Muscle layer of duodenum (tissue), 2 donors: ENCODE measurements at regions not wholly inside any gene's neighbourhood (a gene's known extent, or its start where the extent isn't known, plus 50 kb on each side); places are given as distances from the start of the nearest gene placed in this dataset.

Experiments
- H3K27ac ChIP-seq: one replicate; pipeline ENCODE4 v1.7.0; 2013; ENCODE audit warnings: mild to moderate bottlenecking, low read length
- H3K27me3 ChIP-seq: one replicate; pipeline ENCODE4 v1.7.0; 2013; ENCODE audit warnings: low read depth, mild to moderate bottlenecking, control low read depth, low read length
- H3K36me3 ChIP-seq, 2 donors: one replicate each; pipeline ENCODE4 v1.7.0; 2013; ENCODE audit warnings: low read length in 2 of 2, control low read depth in 1 of 2, mild to moderate bottlenecking in 1 of 2; ENCODE audit not compliant: insufficient read depth in 2 of 2, control insufficient read depth in 1 of 2
- H3K4me1 ChIP-seq, 2 donors: one replicate each; pipeline ENCODE4 v1.7.0; 2013; ENCODE audit warnings: low read length in 2 of 2, mild to moderate bottlenecking in 2 of 2, control low read depth in 1 of 2, moderate library complexity in 1 of 2; ENCODE audit not compliant: insufficient read depth in 2 of 2, control insufficient read depth in 1 of 2
- H3K4me3 ChIP-seq, 2 donors: one replicate each; pipeline ENCODE4 v1.7.0; 2013; ENCODE audit warnings: low read length in 2 of 2, low read depth in 1 of 2, mild to moderate bottlenecking in 1 of 2
- H3K9me3 ChIP-seq, 2 donors: one replicate each; pipeline ENCODE4 v1.7.0; 2013; ENCODE audit warnings: low read length in 2 of 2, control low read depth in 1 of 2, mild to moderate bottlenecking in 1 of 2; ENCODE audit not compliant: control insufficient read depth in 1 of 2
- donor health status: healthy.

DNA sequence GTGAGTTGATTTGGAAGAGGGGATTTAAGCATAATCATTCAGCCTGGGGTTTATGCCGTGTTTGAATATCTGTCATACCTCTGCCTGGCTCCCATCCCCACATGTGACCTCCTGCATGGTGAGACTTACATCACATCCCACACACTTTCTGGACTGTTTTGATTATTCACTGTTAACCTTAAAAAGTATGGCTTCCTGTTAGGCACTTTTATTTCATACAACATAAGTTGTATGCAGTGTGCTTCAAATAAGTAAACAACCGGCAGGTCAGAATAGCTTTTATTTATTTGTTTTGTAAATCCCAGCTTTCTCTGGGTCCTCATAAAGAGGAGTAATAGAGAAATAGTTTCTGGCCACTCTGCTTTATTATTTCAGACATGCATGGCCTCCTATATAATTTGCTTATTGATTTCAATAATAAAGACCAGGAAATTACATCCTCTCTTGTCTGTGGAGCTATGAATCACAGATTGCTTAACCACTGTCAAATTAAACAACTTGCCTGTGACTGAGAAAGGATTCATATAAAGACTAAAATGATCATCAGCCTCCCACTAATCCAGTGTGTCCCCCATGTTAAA lies 376.8 kb upstream of the ZFP42 start:
- Histone ChIP-seq H3K9me3 (peaks cover 0 to under 1% of the 10 kb centered on the region in 2 donors), H3K4me1 (no peaks in the 10 kb centered on the region), H3K4me3 (no peak overlapping the region), H3K36me3 (no peaks in the 10 kb centered on the region), H3K27ac (no peak overlapping the region), H3K27me3 (no peaks in the 10 kb centered on the region)

GRCh38 chr4:187619319-187619718 lies 376.3 kb upstream of the ZFP42 start:
- Histone ChIP-seq H3K4me3 (no peak overlapping the region), H3K27me3 (no peaks in the 10 kb centered on the region), H3K9me3 (peaks cover 0 to 4% of the 10 kb centered on the region in 2 donors), H3K27ac (no peak overlapping the region), H3K4me1 (no peaks in the 10 kb centered on the region), H3K36me3 (no peaks in the 10 kb centered on the region)

DNA sequence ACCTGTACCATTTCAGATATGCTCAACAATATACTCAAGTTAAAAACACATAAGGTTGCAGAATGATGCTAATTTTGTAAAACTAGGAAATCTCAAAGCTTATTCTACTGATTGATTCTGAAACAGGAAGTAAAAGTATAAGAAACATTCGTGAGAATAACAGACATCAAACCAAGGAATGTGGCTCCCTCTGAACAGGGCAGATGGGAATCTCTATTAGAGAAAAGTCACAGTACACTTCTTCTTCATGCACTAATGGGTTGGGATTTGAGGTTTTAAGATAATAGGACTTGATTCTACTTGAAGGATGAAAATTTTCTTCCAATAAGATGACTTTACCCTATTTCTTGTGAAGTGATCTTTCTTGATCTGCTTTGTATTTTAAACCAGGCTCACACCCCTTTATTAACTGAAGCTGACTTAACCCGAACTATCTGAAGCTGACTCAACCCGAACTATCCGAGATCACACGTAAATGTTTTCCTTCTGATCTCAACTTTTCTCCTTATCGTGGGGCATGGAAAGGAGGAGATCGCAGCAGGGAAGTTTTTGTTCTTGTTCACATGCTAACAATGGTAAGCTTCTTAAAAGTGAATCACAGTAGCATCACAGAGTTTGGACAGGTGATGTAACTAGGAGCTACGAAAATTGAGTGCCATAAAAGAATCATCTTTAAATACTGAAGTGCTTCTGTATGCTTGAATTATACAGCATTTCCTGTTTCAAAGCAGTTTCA lies 363.1 kb upstream of the ZFP42 start:
- no peaks in the 10 kb centered on the region for H3K36me3 ChIP-seq
- no peaks in the 10 kb centered on the region for H3K27me3 ChIP-seq
- H3K27ac ChIP-seq: no peak overlapping the region

GRCh38 chr4:187633245-187633644 lies 362.3 kb upstream of the ZFP42 start:
- Histone ChIP-seq H3K27me3 (no peaks in the 10 kb centered on the region), H3K9me3 (no peaks in the 10 kb centered on the region), H3K27ac (no peak overlapping the region), H3K4me1 (no peaks in the 10 kb centered on the region), H3K36me3 (no peaks in the 10 kb centered on the region), H3K4me3 (no peak overlapping the region)

More for the DNA sequence above, 363.1 kb upstream of the ZFP42 start:
- Histone ChIP-seq H3K9me3 (no peaks in the 10 kb centered on the region), H3K4me3 (no peak overlapping the region), H3K4me1 (no peaks in the 10 kb centered on the region)

- no peak overlapping the region for H3K4me3 ChIP-seq
- no peaks in the 10 kb centered on the region for H3K36me3 ChIP-seq
- H3K27ac ChIP-seq: no peak overlapping the region
- H3K27me3 ChIP-seq: no peaks in the 10 kb centered on the region
- no peaks in the 10 kb centered on the region for H3K4me1 ChIP-seq
- peaks cover 0 to 6% of the 10 kb centered on the region in 2 donors for H3K9me3 ChIP-seq
Measured at GRCh38 chr4:187656959-187657358, 338.6 kb upstream of the ZFP42 start.

DNA sequence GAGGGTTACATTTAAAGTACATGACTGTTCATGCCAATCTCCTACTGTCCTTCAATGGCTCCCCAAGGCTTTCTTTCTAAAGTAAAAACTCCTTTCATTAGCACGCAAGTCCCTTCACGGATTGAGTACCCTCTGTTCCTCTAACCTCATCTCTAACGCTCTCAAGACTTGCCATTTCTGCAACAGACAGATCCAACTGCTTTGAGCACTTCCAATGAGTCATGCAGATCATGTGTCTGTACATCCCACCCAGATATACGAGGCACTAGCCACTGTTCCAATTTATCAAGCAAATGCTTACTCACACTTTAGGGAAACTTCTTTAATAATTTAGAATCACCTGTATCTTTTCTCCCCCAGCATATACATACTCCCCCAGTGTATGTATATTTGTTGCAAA lies 332.5 kb upstream of the ZFP42 start:
- H3K27ac ChIP-seq: no peak overlapping the region
- H3K27me3 ChIP-seq: no peaks in the 10 kb centered on the region
- no peak overlapping the region for H3K4me3 ChIP-seq
- H3K9me3 ChIP-seq: peaks cover 0 to 6% of the 10 kb centered on the region in 2 donors
- H3K4me1 ChIP-seq: no peaks in the 10 kb centered on the region
- no peaks in the 10 kb centered on the region for H3K36me3 ChIP-seq

GRCh38 chr4:187664011-187664410 lies 331.6 kb upstream of the ZFP42 start:
- Histone ChIP-seq H3K36me3 (no peaks in the 10 kb centered on the region), H3K9me3 (peaks cover 0 to 6% of the 10 kb centered on the region in 2 donors), H3K4me1 (no peaks in the 10 kb centered on the region), H3K27me3 (no peaks in the 10 kb centered on the region), H3K27ac (no peak overlapping the region), H3K4me3 (no peak overlapping the region)

DNA sequence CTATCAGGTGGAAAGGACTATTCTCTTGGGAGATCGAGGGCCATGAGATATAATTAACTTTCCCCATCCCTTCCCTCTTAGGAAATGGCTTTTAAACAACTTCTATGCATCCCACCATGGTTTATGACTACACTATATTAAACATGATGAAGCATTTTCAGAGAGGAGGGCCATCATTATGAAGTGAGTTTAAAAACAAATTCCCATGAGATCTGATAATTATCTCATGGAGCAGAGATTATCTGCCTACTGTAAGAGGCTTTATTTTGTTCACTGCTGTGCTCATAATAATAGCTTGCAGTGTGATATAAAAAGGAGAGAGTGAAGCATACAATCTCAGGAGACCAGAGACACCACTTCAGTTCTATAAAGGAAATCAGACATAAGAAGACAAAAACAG lies 330.5 kb upstream of the ZFP42 start:
- H3K27me3 ChIP-seq: no peaks in the 10 kb centered on the region
- H3K27ac ChIP-seq: no peak overlapping the region
- no peak overlapping the region for H3K4me3 ChIP-seq
- peaks cover 0 to 6% of the 10 kb centered on the region in 2 donors for H3K9me3 ChIP-seq
- H3K36me3 ChIP-seq: no peaks in the 10 kb centered on the region
- no peaks in the 10 kb centered on the region for H3K4me1 ChIP-seq

- no peaks in the 10 kb centered on the region for H3K27me3 ChIP-seq
- no peaks in the 10 kb centered on the region for H3K36me3 ChIP-seq
- H3K9me3 ChIP-seq: peaks cover 0 to 4% of the 10 kb centered on the region in 2 donors
- no peaks in the 10 kb centered on the region for H3K4me1 ChIP-seq
- no peak overlapping the region for H3K27ac ChIP-seq
- no peak overlapping the region for H3K4me3 ChIP-seq
Measured at GRCh38 chr4:187666034-187666433, 329.5 kb upstream of the ZFP42 start.

DNA sequence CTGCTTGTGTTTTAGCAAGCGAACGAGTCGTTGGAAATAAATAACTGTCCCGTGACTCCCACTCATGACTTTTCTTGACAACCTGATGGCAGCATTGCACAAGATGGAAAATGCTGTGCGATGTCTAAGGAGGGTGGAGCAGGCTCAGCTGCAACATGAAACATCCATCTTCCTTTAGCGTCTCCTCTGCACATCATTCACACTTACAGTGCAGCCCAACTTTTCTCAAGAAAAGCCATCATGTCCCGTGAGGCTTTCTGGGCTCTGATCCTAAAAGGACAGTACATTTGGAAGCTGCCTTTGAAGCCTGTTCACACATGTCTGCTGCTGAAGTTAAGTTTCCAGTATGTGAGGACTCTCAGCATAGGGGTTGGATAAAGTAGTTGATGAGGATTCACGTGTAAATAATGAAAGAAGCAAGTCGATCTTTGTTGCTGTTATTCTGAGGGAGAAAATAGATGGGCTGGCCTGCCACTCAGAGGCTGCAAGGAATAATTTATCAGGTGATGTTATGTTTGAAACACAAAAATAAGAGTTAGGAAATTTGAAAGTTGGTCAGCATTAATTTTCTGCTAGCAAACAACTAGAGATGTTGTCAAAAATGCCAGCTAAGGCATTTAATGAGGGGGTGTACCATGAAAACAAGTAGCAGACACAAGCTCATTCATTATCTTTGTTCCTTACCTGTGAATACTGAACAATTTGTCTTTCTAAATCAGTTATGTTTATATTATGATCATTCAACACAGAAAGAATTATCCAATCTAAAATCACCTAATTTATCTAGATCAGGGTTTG lies 328.7 kb upstream of the ZFP42 start:
- no peaks in the 10 kb centered on the region for H3K27me3 ChIP-seq
- no peaks in the 10 kb centered on the region for H3K4me1 ChIP-seq
- no peaks in the 10 kb centered on the region for H3K36me3 ChIP-seq
- no peak overlapping the region for H3K27ac ChIP-seq
- no peak overlapping the region for H3K4me3 ChIP-seq
- H3K9me3 ChIP-seq: no peaks in the 10 kb centered on the region

DNA sequence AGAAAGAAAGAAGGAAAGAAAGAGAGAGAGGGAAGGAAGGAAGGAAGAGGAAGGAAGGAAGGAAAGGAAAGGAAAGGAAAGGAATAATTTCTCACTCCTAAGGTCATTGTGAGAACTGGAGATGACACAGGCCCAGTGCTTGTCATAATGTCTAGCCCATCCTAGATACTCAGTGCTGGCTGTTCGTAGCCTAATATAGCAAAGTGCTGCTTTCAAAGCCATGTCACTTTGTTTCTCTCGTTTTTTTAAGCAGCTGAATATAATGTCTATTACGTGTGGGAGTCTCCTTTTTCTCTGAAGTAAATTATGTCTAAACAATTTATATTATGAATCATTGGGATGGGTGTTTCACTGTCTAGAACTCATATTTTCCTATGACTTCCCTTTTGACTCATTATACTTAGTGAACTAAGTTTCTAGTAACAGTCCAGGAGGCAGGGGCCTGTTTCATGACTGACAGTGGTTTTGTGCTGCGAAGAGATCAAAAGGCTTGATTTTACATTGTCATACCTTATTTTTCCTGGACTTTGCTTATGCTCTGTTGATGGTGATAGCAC lies 327.0 kb upstream of the ZFP42 start:
- no peaks in the 10 kb centered on the region for H3K36me3 ChIP-seq
- no peaks in the 10 kb centered on the region for H3K27me3 ChIP-seq
- no peak overlapping the region for H3K4me3 ChIP-seq
- H3K9me3 ChIP-seq: no peaks in the 10 kb centered on the region
- no peak overlapping the region for H3K27ac ChIP-seq
- H3K4me1 ChIP-seq: no peaks in the 10 kb centered on the region
